Type B pancreatic cell (in vitro differentiated cells): ENCODE measurements at regions not wholly inside any gene's neighbourhood (a gene's known extent, or its start where the extent isn't known, plus 50 kb on each side); places are given as distances from the start of the nearest gene placed in this dataset.

Experiments
- DNase-seq: peaks from one replicate; pipeline ENCODE4 v3.0.0; 2021; ENCODE audit warnings: mixed read lengths; ENCODE audit not compliant: unreplicated experiment; ENCODE audit errors: extremely low spot score
- H3K27ac Mint-ChIP-seq: 2 replicates; pipeline ENCODE4 v1.8.0; 2021; ENCODE audit warnings: mild to moderate bottlenecking, mixed read lengths
- H3K27me3 Mint-ChIP-seq: 2 replicates; pipeline ENCODE4 v1.8.0; 2021; ENCODE audit warnings: mixed read lengths
- H3K36me3 Mint-ChIP-seq: 2 replicates; pipeline ENCODE4 v1.8.0; 2021; ENCODE audit warnings: mixed read lengths
- H3K4me1 Mint-ChIP-seq: one replicate; pipeline ENCODE4 v1.8.0; 2021; ENCODE audit warnings: mixed read lengths; ENCODE audit not compliant: unreplicated experiment
- H3K4me3 Mint-ChIP-seq: 2 replicates; pipeline ENCODE4 v1.8.0; 2021; ENCODE audit warnings: mild to moderate bottlenecking, mixed read lengths
- H3K9me3 Mint-ChIP-seq: 2 replicates; pipeline ENCODE4 v1.8.0; 2021; ENCODE audit warnings: mixed read lengths
- CTCF ChIP-seq: fragments of 200-600 bp; sonication (generic); conservative IDR thresholded peaks from 2 replicates; pipeline ENCODE4 v1.5.0; 2021; ENCODE audit warnings: antibody characterized with exemption, mild to moderate bottlenecking

- Mint-ChIP-seq H3K27me3 (peaks cover 15% of the 10 kb centered on the region), H3K4me3 (no peak overlapping the region), H3K4me1 (peaks cover 29% of the 10 kb centered on the region), H3K9me3 (no peaks in the 10 kb centered on the region), H3K27ac (no peak overlapping the region), H3K36me3 (no peaks in the 10 kb centered on the region)
- no peak for DNase-seq
- TF ChIP-seq CTCF, result no peak
Measured at GRCh38 chr2:180677930-180678624, 302.3 kb upstream of the UBE2E3 start.

- Mint-ChIP-seq H3K4me3 (no peak overlapping the region), H3K27ac (no peak overlapping the region), H3K36me3 (no peaks in the 10 kb centered on the region), H3K4me1 (peaks cover 29% of the 10 kb centered on the region), H3K27me3 (peaks cover 15% of the 10 kb centered on the region), H3K9me3 (no peaks in the 10 kb centered on the region)
- no peak for TF ChIP-seq CTCF
- no peak for DNase-seq
Measured at GRCh38 chr2:180677200-180677599, 303.2 kb upstream of the UBE2E3 start.

- Mint-ChIP-seq H3K27me3 (peaks cover 15% of the 10 kb centered on the region), H3K4me1 (peaks cover 29% of the 10 kb centered on the region), H3K9me3 (no peaks in the 10 kb centered on the region), H3K27ac (no peak overlapping the region), H3K4me3 (no peak overlapping the region), H3K36me3 (no peaks in the 10 kb centered on the region)
- no peak for DNase-seq
- TF ChIP-seq CTCF, result no peak
Measured at GRCh38 chr2:180676520-180677025, 303.8 kb upstream of the UBE2E3 start.

DNA sequence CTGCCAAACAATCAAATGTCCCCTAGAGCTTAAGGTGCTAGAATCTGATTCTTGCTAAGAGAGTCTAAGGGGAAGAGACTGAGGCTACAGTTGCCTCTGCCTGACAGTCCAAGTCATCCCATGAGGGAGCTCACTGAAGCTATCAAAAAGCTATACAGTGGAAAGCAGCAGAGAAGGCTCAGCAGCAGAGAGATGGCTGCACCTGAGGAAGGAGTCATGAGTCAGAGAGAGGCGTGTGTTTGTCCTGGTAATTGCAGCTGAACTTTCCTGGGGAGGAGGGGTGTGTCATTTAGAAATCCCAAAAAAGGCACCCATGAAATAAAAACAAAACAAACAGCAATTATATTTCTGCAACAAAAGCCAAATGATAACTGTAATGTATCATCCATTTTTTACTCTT lies 305.2 kb upstream of the UBE2E3 start:
- H3K36me3 Mint-ChIP-seq, result no peaks in the 10 kb centered on the region
- no peak for TF ChIP-seq CTCF
- no peaks in the 10 kb centered on the region for H3K9me3 Mint-ChIP-seq
- no peak for DNase-seq
- no peak overlapping the region for H3K4me3 Mint-ChIP-seq
- peaks cover 11% of the 10 kb centered on the region for H3K27me3 Mint-ChIP-seq
- H3K4me1 Mint-ChIP-seq, result peaks cover 29% of the 10 kb centered on the region
- H3K27ac Mint-ChIP-seq, result no peak overlapping the region

GRCh38 chr2:180672377-180672776 lies 308.0 kb upstream of the UBE2E3 start:
- no peak for TF ChIP-seq CTCF
- Mint-ChIP-seq H3K4me3 (no peak overlapping the region), H3K27me3 (peaks cover 6% of the 10 kb centered on the region), H3K4me1 (peaks cover 17% of the 10 kb centered on the region), H3K9me3 (no peaks in the 10 kb centered on the region), H3K27ac (no peak overlapping the region), H3K36me3 (no peaks in the 10 kb centered on the region)
- no peak for DNase-seq
